ENCODE measurements at regions not wholly inside any gene's neighbourhood (a gene's known extent, or its start where the extent isn't known, plus 50 kb on each side); places are given as distances from the start of the nearest gene placed in this dataset.
A peak's percentile ranks its signal among the peaks of the same experiment; 100 is the strongest.

GRCh38 chr10:128839701-128840100 is 627.3 kb upstream of the MGMT start:
- no peak for DNase-seq

- DNase-seq = no peak
Observed at GRCh38 chr10:128843972-128844371, 623.1 kb upstream of the MGMT start.

- DNase-seq = no peak
Observed at GRCh38 chr10:128846927-128847326, 620.1 kb upstream of the MGMT start.

DNA sequence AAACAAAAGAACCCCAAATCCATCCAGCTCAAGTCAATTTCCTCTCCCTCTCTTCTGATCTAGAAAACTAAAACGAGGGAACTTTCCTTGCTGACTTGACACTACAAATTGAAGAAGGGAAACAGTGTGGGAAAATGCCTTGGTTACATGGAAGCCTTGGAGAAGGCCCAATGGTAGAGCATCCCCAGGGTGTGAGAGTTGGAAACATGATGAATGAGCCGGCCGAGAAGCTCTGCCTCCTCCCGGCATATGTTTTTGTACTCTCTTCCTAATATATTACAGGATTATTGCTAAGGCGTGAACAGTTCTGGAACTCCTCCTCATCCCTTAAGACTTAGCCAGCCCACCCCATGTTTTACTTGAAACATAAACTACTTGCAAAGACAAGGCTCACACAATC is 618.2 kb upstream of the MGMT start:
- no peak for DNase-seq

DNA sequence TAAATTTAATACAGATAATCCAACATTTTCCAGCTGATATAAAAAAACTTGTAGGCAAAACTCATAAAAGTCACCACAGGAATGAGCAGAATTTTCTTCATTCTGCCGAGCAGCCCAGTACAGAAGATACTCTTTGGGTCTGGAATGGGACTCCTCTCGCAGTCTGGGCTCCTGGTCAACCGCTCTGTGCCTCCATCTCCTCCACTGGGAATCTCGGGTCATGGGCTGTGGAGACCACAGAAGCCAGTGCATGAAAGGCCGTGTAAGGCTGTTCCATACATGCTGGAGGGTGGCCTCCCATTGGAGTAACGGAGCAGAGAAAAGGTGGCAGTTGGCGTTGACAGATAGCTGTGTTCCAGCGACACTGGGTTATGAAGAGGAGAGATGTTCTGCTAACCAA is 616.4 kb upstream of the MGMT start:
- DNase-seq = no peak

DNA sequence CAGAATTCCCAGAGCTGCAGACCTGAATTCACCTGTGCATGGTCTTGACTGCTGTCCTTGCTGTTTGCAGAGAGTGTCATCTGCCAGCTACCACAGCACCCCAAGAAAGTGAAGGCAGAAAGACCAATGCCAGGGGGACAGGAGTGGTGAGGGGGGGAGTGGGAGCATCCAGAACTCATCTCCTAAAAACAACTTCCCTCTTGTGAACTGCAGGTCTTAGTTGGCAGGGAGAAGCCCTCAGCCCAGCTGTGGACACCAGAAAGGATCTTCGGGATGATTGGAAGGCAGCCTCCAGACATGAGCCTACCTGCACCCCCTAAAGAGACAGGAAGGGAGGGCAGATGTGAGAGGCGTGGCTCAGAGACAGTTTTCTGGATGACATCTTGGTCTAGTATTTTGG is 615.8 kb upstream of the MGMT start:
- DNase-seq = no peak

DNA sequence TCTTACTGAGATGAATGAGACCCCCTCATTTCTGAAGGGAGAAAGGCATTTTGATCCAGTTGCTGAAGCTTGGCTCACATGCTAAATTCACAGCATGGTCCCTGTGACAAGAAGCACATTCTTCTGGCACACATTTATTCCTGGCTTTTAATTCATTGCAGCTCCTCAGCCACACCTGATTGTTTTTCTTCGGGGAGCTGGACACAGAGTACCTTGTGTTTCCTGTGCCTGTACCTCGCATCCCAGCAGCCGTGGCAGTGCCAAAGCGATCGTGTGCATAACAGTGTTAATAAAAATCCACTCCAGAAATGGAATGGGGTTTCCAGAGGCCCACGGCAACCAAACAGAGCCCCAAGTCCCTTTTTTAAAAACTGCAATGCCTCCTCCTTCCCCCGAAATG is 615.3 kb upstream of the MGMT start:
- DNase-seq = no peak

- no peak for DNase-seq
Observed at GRCh38 chr10:128852449-128852848, 614.6 kb upstream of the MGMT start.

DNA sequence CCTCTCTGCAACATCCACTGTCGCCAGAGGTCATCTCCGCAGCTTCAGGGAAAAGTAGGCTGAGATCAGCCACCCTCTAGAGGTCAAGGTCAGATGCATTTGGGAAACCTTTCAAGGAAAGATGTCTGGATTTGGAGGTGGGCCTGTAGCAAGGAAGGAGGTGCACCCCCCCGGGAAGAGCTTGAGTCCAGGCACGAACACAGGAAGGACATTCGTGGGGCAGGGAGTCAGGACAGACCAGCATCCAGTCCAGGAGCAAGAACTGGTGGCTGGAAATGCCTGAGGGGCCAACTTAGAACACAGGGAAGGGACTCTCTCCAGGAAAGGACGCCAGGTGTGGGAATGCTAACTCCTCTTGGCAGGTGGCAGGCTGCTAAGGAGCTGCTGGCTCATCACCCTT is 614.1 kb upstream of the MGMT start:
- no peak for DNase-seq

DNA sequence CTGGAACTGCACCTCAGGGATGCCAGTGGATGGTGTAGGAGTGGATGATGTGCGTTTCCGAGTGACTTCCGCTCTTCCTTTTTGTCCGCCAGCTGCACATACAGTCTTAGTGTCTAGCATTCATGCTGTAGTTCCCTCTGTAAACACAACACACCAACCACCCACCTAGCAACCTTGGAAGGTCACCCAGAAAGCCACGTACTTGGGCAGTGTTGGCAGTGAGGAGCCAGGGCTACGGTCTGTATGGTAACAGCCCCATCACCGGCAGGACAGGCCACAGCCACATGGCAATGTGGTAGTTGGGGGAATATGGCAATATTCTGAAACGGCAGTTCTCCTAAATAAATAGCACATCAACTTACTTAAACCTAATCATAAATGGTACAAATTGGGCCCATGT is 613.5 kb upstream of the MGMT start:
- no peak for DNase-seq

DNA sequence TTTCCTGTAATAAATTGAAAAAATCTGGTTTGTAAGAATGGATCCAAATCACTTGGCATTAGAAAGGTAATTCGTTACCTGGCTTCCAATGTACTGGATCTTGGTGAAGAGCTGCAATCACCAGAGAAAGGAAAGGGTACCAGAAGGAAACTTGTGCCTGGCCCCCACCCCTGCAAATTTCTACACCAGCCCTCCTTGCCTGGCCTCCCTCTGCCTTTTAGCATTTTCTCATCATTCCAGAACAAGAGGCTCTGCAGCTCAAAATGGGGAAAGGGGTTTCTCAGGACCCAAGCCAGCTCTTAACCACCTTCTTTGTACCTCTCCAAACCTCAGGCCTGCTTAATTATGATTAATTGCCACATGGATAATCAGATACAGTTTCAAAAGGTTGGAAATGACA is 612.8 kb upstream of the MGMT start:
- DNase-seq = no peak

- no peak for DNase-seq
Observed at GRCh38 chr10:128854963-128855362, 612.1 kb upstream of the MGMT start.

- no peak for DNase-seq
Observed at GRCh38 chr10:128855618-128856428, 611.2 kb upstream of the MGMT start.

DNA sequence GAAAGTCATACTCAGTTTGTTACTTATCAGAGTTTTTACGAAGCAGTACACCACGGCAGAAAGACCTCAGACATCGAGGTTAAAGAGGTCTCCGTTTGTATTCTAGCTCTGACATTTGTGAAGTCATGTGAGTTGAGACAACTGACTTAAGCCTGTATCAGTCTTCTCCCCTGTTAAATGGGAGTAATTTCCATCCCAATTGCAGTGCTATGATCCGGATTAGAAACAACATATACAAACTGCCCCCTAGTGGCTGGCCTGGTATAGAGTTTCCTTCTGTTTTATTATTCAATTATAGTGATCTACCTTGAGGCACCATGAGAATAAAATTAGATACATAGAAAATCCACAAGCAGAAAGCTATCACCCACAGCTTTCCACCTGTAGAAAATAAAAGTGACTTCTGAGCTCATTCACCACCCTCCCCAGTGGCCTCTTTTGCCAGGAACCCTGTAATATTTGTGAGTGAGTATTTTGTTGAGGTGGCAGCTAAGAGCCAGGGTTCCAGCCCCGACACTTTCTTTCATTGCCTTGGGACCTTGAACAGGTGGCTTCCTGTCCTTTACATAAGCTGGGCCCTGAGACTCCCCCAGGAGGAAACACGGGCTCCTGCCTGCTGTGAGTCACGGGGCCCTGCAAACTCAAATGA is 607.2 kb upstream of the MGMT start:
- DNase-seq = no peak

DNA sequence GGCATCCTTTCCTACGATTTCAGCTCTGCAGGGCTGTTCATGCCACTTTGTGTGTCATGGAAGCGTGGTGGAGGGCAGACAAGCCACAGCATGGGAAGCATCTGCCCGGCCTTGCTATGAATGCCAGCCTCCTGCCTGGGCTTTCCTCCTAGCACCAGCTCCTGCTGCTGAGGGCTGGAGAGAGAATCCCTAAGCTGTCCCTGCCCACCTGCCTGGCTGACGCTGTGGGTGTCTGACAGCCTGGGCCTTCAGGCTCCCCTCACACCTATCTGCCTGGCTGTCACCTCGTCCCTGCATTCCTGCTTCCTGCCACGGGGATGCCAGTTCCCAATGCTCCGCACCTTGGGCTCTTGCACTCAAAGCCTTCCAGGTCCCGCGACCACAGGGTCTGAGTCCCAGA is 606.5 kb upstream of the MGMT start:
- DNase-seq = no peak

DNA sequence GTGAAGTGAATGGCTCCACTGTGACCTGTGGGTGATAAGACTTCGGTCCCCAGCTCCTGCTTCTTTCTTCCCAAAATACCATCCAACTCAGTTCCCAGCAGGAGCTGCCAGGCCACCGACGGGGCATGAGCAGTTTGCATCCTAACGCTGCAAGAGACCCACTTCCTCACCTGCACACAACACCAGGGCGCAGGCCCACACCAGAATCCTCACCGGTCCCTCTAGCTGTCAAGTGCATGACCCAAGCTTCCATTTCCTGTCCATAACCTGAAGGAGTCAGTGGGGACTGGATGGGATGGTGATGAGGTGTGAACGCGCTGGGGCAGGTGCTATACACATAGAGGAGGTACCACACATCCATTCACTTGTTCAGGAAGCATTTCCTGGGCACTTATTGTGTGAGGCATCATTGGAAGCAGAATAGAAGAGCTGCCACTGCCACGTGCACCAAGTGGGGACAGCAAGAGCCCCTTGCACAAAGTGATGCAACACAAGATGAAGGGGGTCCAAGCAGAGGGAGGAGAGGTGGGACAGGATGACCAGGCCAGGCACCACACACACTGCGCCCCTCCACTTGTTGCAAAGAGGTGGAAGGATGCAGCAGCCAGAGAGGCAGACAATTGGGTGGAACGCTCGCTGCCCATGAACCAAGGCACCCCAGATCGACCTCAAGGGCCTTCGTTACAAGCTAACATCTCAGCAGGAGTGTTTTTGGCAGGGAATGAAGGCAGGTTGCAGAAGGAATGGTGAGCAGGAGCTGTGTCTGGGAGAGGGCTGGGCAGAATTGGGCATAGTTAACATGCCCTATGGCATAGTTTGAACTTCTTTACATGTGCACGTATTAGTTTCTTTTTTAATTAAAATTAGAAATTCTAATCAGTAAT is 605.8 kb upstream of the MGMT start:
- peak; percentile 17 for DNase-seq

- peak; percentile 5 for DNase-seq
Observed at GRCh38 chr10:128863411-128863810, 603.6 kb upstream of the MGMT start.

- DNase-seq = peak; percentile 35
Observed at GRCh38 chr10:128863823-128864405, 603.1 kb upstream of the MGMT start.

- DNase-seq = peak; percentile 17
Observed at GRCh38 chr10:128864554-128865295, 602.3 kb upstream of the MGMT start.

GRCh38 chr10:128865436-128866195 is 601.4 kb upstream of the MGMT start:
- peak; percentile 30 for DNase-seq

GRCh38 chr10:128866551-128866950 is 600.5 kb upstream of the MGMT start:
- DNase-seq = no peak

GRCh38 chr10:128867210-128867609 is 599.8 kb upstream of the MGMT start:
- no peak for DNase-seq
